Esophagus squamous epithelium (tissue), 5 donors: ENCODE measurements at regions not wholly inside any gene's neighbourhood (a gene's known extent, or its start where the extent isn't known, plus 50 kb on each side); places are given as distances from the start of the nearest gene placed in this dataset.
"Not testable (repeated sequence)": the region's sequence is repeated elsewhere in the genome, so short reads cannot be mapped to it uniquely, and the experiment has no call there.

Experiments
- DNase-seq: peaks from one replicate; lab custom pipeline; 2025; lab: John Stamatoyannopoulos, UW
- H3K27ac ChIP-seq, 4 donors: fragments of 200-600 bp; sonication (generic); one replicate each; pipeline ENCODE4 v1.5.1; 2016 to 2019; ENCODE audit warnings: mild to moderate bottlenecking in 1 of 4
- H3K27me3 ChIP-seq, 4 donors: fragments of 200-600 bp; sonication (generic); 1 replicate in 3 of 4; 2 replicates in 1 of 4; pipeline versions ENCODE4 v1.5.1 to v1.6.0; 2017 to 2021; ENCODE audit warnings: antibody characterized with exemption in 1 of 4
- H3K36me3 ChIP-seq, 3 donors: fragments of 200-600 bp; sonication (generic); one replicate each; pipeline ENCODE4 v1.5.1; 2016 to 2019
- H3K4me1 ChIP-seq, 3 donors: fragments of 200-600 bp; sonication (generic); one replicate each; pipeline ENCODE4 v1.5.1; 2017 to 2019
- H3K4me3 ChIP-seq, 4 donors: fragments of 200-600 bp; sonication (generic); 1 replicate in 3 of 4; 2 replicates in 1 of 4; pipeline ENCODE4 v1.5.1; 2016 to 2019; ENCODE audit warnings: mild to moderate bottlenecking in 2 of 4, moderate library complexity in 1 of 4
- H3K9me3 ChIP-seq, 3 donors: fragments of 200-600 bp; sonication (generic); one replicate each; pipeline ENCODE4 v1.5.1; 2016 to 2019
- POLR2A ChIP-seq, 4 donors: fragments of 450-650 bp; IDR thresholded peaks; one replicate each; pipeline ENCODE4 v1.6.1; 2017; ENCODE audit warnings: antibody characterized with exemption in 4 of 4, mild to moderate bottlenecking in 4 of 4, moderate library complexity in 3 of 4
- whole genome bisulfite sequencing, 2 donors: methylation state at CpG; one replicate each; pipeline ENCODE4 v1.1.5; 2018; 5-methylcytosine and 5-hydroxymethylcytosine counted together
- intact Hi-C: fragments of 100-400 bp; cut with DNase I; formaldehyde crosslinking; loops from one replicate; pipeline ENCODE4 v1.15.0; 2022
- TF ChIP-seq, protein P1 (sequence below), 6 experiments: fragments of 450-650 bp in 4 of 6; fragments of 200-600 bp in 2 of 6; sonication (generic) in 2 of 6; IDR thresholded peaks; one replicate each; pipeline ENCODE4 v1.5.1; 2016 to 2019; ENCODE audit warnings: antibody characterized with exemption in 6 of 6, mild to moderate bottlenecking in 4 of 6, moderate library complexity in 4 of 6
- donor health status: DM: yes; HTN: yes; CAD: no.

DNA sequence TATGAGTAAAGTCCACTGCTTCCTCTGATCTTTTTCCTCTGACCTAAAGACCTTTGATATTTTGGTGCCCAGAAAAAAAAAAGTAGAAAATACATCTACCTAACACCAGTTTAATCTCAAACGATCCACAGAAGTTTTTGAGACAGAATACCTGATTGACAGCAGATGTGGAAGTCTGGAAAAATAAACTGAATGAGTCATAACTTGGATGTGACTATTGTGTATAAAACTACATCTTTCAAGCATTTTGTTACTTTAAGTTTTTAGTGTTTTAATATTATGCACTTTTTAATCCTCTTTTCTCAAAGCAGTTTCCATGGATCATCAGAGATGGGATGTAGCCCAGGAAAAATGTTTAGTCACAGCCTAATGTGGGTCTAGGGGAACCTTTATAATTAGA is 216.1 kb downstream of the SLITRK1 start:
- H3K27me3 ChIP-seq = no peaks in the 10 kb centered on the region
- intact Hi-C loops = no loop called here
- no peaks in the 10 kb centered on the region for H3K9me3 ChIP-seq
- H3K4me1 ChIP-seq = no peaks in the 10 kb centered on the region
- TF ChIP-seq, protein P1, sequence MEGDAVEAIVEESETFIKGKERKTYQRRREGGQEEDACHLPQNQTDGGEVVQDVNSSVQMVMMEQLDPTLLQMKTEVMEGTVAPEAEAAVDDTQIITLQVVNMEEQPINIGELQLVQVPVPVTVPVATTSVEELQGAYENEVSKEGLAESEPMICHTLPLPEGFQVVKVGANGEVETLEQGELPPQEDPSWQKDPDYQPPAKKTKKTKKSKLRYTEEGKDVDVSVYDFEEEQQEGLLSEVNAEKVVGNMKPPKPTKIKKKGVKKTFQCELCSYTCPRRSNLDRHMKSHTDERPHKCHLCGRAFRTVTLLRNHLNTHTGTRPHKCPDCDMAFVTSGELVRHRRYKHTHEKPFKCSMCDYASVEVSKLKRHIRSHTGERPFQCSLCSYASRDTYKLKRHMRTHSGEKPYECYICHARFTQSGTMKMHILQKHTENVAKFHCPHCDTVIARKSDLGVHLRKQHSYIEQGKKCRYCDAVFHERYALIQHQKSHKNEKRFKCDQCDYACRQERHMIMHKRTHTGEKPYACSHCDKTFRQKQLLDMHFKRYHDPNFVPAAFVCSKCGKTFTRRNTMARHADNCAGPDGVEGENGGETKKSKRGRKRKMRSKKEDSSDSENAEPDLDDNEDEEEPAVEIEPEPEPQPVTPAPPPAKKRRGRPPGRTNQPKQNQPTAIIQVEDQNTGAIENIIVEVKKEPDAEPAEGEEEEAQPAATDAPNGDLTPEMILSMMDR (IDR thresholded peaks at IDR 0.05) = no peak
- TF ChIP-seq POLR2A (IDR thresholded peaks at IDR 0.05) = no peak
- H3K27ac ChIP-seq = no peak overlapping the region
- H3K4me3 ChIP-seq = no peak overlapping the region
- 15 to 47% methylated on average over 1 of the region's 1 CpG for WGBS, 2 donors
- no peaks in the 10 kb centered on the region for H3K36me3 ChIP-seq
- no peak for DNase-seq

DNA sequence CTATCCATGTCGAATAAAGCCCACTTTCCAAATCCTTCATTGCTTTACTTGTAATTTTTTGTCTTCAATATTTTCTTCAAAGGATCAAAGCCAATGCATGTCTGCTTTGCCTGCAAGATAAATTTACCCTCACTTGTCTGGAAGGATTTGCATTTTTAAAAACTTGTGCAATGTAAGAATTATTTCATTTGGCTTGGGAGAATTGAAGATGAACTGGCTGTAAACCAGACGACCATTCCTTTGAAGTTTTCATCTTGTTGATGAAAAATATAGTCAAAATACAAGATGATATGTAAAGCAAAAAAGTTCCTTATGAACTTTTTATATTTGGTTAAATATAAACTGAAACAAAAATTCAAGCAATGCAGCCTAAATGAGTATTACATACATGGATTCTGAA is 225.0 kb downstream of the SLITRK1 start:
- 35 to 39% methylated on average over 2 of the region's 2 CpGs for WGBS, 2 donors

DNA sequence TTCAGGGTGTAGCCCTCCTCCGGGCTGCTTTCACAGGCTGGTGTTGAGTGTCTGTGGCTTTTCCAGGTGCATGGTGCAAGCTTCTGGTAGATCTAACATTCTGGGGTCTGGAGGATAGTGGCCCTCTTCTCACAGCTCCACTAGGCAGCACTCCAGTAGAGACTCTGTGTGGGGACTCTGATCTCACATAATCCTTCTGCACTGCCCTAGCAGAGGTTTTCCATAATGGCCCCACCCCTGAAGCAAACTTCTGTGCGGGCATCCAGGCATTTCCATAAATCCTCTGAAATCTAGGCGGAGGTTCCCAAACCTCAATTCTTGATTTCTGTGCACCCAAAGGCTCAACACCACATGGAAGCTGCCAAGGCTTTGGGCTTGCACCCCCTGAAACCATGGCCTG is 239.7 kb downstream of the SLITRK1 start:
- H3K4me3 ChIP-seq, H3K36me3 ChIP-seq, intact Hi-C loops, H3K4me1 ChIP-seq, H3K27me3 ChIP-seq, H3K27ac ChIP-seq, H3K9me3 ChIP-seq, DNase-seq: not testable (repeated sequence)
- WGBS, 2 donors = 47 to 58% methylated on average over 2 of the region's 3 CpGs

More for the DNA sequence above, 225.0 kb downstream of the SLITRK1 start:
- H3K4me3 ChIP-seq = no peak overlapping the region
- H3K36me3 ChIP-seq = no peaks in the 10 kb centered on the region
- H3K27me3 ChIP-seq = no peaks in the 10 kb centered on the region
- intact Hi-C loops = no loop called here
- no peaks in the 10 kb centered on the region for H3K4me1 ChIP-seq
- TF ChIP-seq, protein P1 (IDR thresholded peaks at IDR 0.05) = no peak
- no peak for TF ChIP-seq POLR2A (IDR thresholded peaks at IDR 0.05)
- DNase-seq = no peak
- no peak overlapping the region for H3K27ac ChIP-seq
- H3K9me3 ChIP-seq = no peaks in the 10 kb centered on the region

DNA sequence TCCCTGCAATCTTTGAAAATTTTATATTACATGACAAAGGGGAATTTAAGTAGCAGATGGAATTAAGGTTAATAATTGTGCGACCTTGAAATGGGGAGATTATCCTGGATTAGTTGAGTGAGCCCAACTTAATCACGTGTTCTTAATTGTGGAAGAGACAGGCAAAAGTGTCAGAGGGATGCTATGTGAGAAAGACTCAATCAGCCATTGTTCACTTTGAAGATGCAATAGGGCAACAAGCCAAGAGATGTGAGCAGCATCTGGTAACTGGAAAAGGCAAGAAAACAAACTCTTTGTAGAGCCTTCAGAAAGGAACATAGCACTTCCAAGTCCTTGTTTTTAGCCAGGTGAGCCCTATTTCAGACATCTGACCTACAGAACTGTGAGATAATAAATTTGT is 247.7 kb downstream of the SLITRK1 start:
- Histone ChIP-seq H3K27me3 (no peaks in the 10 kb centered on the region), H3K36me3 (no peaks in the 10 kb centered on the region), H3K4me3 (no peak overlapping the region), H3K27ac (no peak overlapping the region), H3K9me3 (no peaks in the 10 kb centered on the region), H3K4me1 (no peaks in the 10 kb centered on the region)
- intact Hi-C loops = no loop called here
- 48 to 55% methylated on average over 2 of the region's 2 CpGs for WGBS, 2 donors
- no peak for DNase-seq
- no peak for TF ChIP-seq POLR2A (IDR thresholded peaks at IDR 0.05)
- TF ChIP-seq, protein P1 (IDR thresholded peaks at IDR 0.05) = no peak

DNA sequence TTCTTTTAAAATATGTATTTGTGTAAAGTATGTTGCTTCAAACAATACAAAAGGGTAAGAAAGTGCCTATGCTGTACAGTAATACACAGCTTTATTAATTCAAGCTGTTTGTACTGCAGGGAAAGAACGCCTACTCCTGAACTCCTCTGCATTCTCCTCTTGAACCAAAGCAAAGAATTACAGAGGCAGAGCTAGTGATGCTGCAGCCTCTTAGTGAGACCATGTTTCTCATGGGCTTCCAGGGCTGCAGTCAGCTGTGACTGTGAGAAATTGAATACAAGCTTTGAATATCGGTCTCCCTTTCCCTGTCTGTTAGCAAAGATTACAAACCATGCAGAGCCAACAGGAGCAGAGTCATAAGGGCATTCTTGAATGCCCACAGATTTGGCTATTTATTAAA is 248.5 kb downstream of the SLITRK1 start:
- 77 to 85% methylated on average over 2 of the region's 2 CpGs for WGBS, 2 donors
- no peak for DNase-seq
- intact Hi-C loops = no loop called here
- no peaks in the 10 kb centered on the region for H3K9me3 ChIP-seq
- H3K27me3 ChIP-seq = no peaks in the 10 kb centered on the region
- H3K36me3 ChIP-seq = no peaks in the 10 kb centered on the region
- H3K4me1 ChIP-seq = no peaks in the 10 kb centered on the region
- no peak overlapping the region for H3K27ac ChIP-seq
- H3K4me3 ChIP-seq = no peak overlapping the region
- no peak for TF ChIP-seq POLR2A (IDR thresholded peaks at IDR 0.05)

DNA sequence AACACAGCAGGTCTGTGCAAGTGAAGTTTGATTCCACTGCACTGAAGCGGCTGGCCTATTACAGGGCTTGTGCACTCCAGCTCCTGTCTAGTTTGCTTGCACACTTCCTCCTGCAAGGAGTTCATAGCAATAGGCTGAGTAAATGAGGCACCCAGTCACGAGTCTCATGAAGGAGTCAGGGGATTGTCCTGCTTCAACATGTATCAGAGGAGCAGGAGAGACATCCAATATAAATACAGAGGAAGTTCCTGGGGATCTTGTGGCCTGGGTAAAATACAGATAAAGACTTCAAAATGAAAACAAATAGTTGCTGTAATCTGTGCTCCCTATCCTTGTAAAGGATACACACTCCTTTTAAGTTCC is 259.9 kb downstream of the SLITRK1 start:
- intact Hi-C loops = no loop called here
- TF ChIP-seq, protein P1 (IDR thresholded peaks at IDR 0.05) = no peak
- TF ChIP-seq POLR2A (IDR thresholded peaks at IDR 0.05) = no peak
- no peak for DNase-seq
- WGBS, 2 donors = 35 to 40% methylated on average over 1 to 2 of the region's 2 CpGs
- H3K27ac ChIP-seq = no peak overlapping the region
- H3K4me3 ChIP-seq = no peak overlapping the region
- no peaks in the 10 kb centered on the region for H3K4me1 ChIP-seq
- no peaks in the 10 kb centered on the region for H3K36me3 ChIP-seq
- no peaks in the 10 kb centered on the region for H3K9me3 ChIP-seq
- H3K27me3 ChIP-seq = no peaks in the 10 kb centered on the region
